AG09309 (cell line): ENCODE measurements at regions not wholly inside any gene's neighbourhood (a gene's known extent, or its start where the extent isn't known, plus 50 kb on each side); places are given as distances from the start of the nearest gene placed in this dataset.

Source experiments
- DNase-seq: peaks from one replicate; pipeline ENCODE4 v3.0.0-alpha.2; 2010; ENCODE audit warnings: low read depth
- H3K4me3 ChIP-seq: 2 replicates; pipeline ENCODE4 v1.5.1; 2011; ENCODE audit warnings: mild to moderate bottlenecking, low read depth, low read length, moderate library complexity; ENCODE audit not compliant: control insufficient read depth
- CTCF ChIP-seq: IDR thresholded peaks from 2 replicates; pipeline ENCODE4 v1.5.1; 2011; ENCODE audit warnings: mild to moderate bottlenecking, low read depth, low read length, inconsistent platforms; ENCODE audit not compliant: insufficient read depth, control insufficient read depth; ENCODE audit errors: missing control alignments

GRCh38 chr2:16328521-16329190 lies 337.0 kb downstream of the CYRIA start:
- H3K4me3 ChIP-seq: no peak overlapping the region
- no peak for TF ChIP-seq CTCF
- no peak for DNase-seq

GRCh38 chr2:16327326-16327725 lies 338.3 kb downstream of the CYRIA start:
- no peak for TF ChIP-seq CTCF
- DNase-seq: no peak
- no peak overlapping the region for H3K4me3 ChIP-seq

- no peak for DNase-seq
- TF ChIP-seq CTCF: no peak
- no peak overlapping the region for H3K4me3 ChIP-seq
Observed at GRCh38 chr2:16326711-16327300, 338.8 kb downstream of the CYRIA start.

GRCh38 chr2:16325976-16326510 lies 339.6 kb downstream of the CYRIA start:
- no peak for DNase-seq
- H3K4me3 ChIP-seq: no peak overlapping the region
- no peak for TF ChIP-seq CTCF

- DNase-seq: no peak
- no peak overlapping the region for H3K4me3 ChIP-seq
- no peak for TF ChIP-seq CTCF
Observed at GRCh38 chr2:16325016-16325975, 340.3 kb downstream of the CYRIA start.

GRCh38 chr2:16324544-16324937 lies 341.1 kb downstream of the CYRIA start:
- TF ChIP-seq CTCF: no peak
- no peak for DNase-seq

More at GRCh38 chr2:16324544-16324937, 341.1 kb downstream of the CYRIA start:
- no peak overlapping the region for H3K4me3 ChIP-seq
